IMR-90 (cell line): ENCODE measurements at regions not wholly inside any gene's neighbourhood (a gene's known extent, or its start where the extent isn't known, plus 50 kb on each side); places are given as distances from the start of the nearest gene placed in this dataset.

Experiments
- ATAC-seq: fragments of 200-7000 bp; cut with Tn5 transposase; 2 replicates; pipeline ENCODE4 v1.9.1; 2020; ENCODE audit warnings: low read depth, mild to moderate bottlenecking, moderate library complexity
- BruUV-seq: library from RNA; stranded (reverse); fragments of 400-500 nt; replicated peaks from 2 replicates; lab custom pipeline; 2021; lab: Mats Ljungman, UMichigan
- CTCF ChIA-PET: fragments of 300-600 bp; formaldehyde crosslinking; extraction: SDS; loops from one replicate; lab custom pipeline; 2021; ENCODE audit warnings: antibody characterized with exemption; lab: Yijun Ruan, JAX
- POLR2A ChIA-PET: fragments of 300-600 bp; sonication (Branson Sonifier 250); formaldehyde crosslinking; loops from one replicate; lab custom pipeline; 2022; ENCODE audit warnings: antibody characterized with exemption; ENCODE audit not compliant: unreplicated experiment; lab: Charles Lee
- DNase-seq: peaks from one replicate; pipeline ENCODE4 v3.0.0; 2013
- H2AFZ ChIP-seq: replicated peaks from 2 replicates; pipeline ENCODE3; 2013; ENCODE audit warnings: low read length, mild to moderate bottlenecking; ENCODE audit not compliant: poor library complexity
- H2AK5ac ChIP-seq: 2 replicates; pipeline ENCODE4 v1.6.1; 2013; ENCODE audit warnings: low read depth, low read length, inconsistent platforms
- H2AK9ac ChIP-seq: replicated peaks from 2 replicates; pipeline ENCODE3; 2013; ENCODE audit warnings: mild to moderate bottlenecking, low read depth, low read length, moderate library complexity; ENCODE audit not compliant: poor library complexity
- H2BK120ac ChIP-seq: 2 replicates; pipeline ENCODE4 v1.6.1; 2013; ENCODE audit warnings: low read depth, low read length, inconsistent platforms
- H2BK15ac ChIP-seq: 3 replicates; pipeline ENCODE4 v1.6.1; 2013; ENCODE audit warnings: low read depth, low read length, inconsistent platforms
- H2BK20ac ChIP-seq: 2 replicates; pipeline ENCODE4 v1.6.1; 2013; ENCODE audit warnings: low read depth, mild to moderate bottlenecking, inconsistent platforms, low read length, moderate library complexity
- H2BK5ac ChIP-seq: 2 replicates; pipeline ENCODE4 v1.6.1; 2013; ENCODE audit warnings: mild to moderate bottlenecking, low read depth, low read length, inconsistent platforms; ENCODE audit not compliant: poor library complexity, severe bottlenecking
- H3K14ac ChIP-seq: replicated peaks from 2 replicates; pipeline ENCODE4 v1.6.1; 2013; ENCODE audit warnings: low read depth, low read length, inconsistent platforms
- H3K18ac ChIP-seq: 2 replicates; pipeline ENCODE4 v1.6.1; 2013; ENCODE audit warnings: low read depth, low read length, control low read depth
- H3K23ac ChIP-seq: 2 replicates; pipeline ENCODE4 v1.6.1; 2013; ENCODE audit warnings: low read depth, low read length, inconsistent platforms
- H3K27ac ChIP-seq: 2 replicates; pipeline ENCODE4 v1.5.1; 2013; ENCODE audit warnings: mild to moderate bottlenecking, control low read depth, low read length; ENCODE audit not compliant: insufficient read depth
- H3K27me3 ChIP-seq: 2 replicates; pipeline ENCODE4 v1.6.1; 2013; ENCODE audit warnings: low read length; ENCODE audit not compliant: control insufficient read depth, insufficient read depth
- H3K36me3 ChIP-seq: 2 replicates; pipeline ENCODE4 v1.6.1; 2013; ENCODE audit warnings: low read length, mixed read lengths; ENCODE audit not compliant: control insufficient read depth, insufficient read depth
- H3K4ac ChIP-seq: 2 replicates; pipeline ENCODE4 v1.6.1; 2013; ENCODE audit warnings: low read depth, low read length, inconsistent platforms
- H3K4me1 ChIP-seq: 2 replicates; pipeline ENCODE4 v1.6.1; 2013; ENCODE audit warnings: low read length, mixed read lengths; ENCODE audit not compliant: control insufficient read depth, insufficient read depth
- H3K4me2 ChIP-seq: 2 replicates; pipeline ENCODE4 v1.6.1; 2013; ENCODE audit warnings: low read depth, mild to moderate bottlenecking, control low read depth, low read length, moderate library complexity
- H3K4me3 ChIP-seq: 2 replicates; pipeline ENCODE4 v1.5.1; 2013; ENCODE audit warnings: low read depth, mild to moderate bottlenecking, control low read depth, low read length, moderate library complexity; ENCODE audit not compliant: insufficient read depth
- H3K56ac ChIP-seq: 2 replicates; pipeline ENCODE4 v1.6.1; 2013; ENCODE audit warnings: low read length, inconsistent platforms; ENCODE audit not compliant: insufficient read depth; ENCODE audit errors: extremely low read depth
- H3K79me1 ChIP-seq, 2 experiments: 2 replicates each; pipeline ENCODE4 v1.6.1; 2013; ENCODE audit warnings: low read length in 2 of 2, inconsistent platforms in 1 of 2, low read depth in 1 of 2
- H3K9ac ChIP-seq: 2 replicates; pipeline ENCODE4 v1.6.1; 2013; ENCODE audit warnings: low read depth, low read length, control low read depth
- H3K9me1 ChIP-seq: 2 replicates; pipeline ENCODE4 v1.6.1; 2013; ENCODE audit warnings: low read length, inconsistent platforms; ENCODE audit not compliant: insufficient read depth
- H3K9me3 ChIP-seq: 2 replicates; pipeline ENCODE4 v1.6.1; 2013; ENCODE audit warnings: low read length; ENCODE audit not compliant: control insufficient read depth, insufficient read depth
- H4K20me1 ChIP-seq: 2 replicates; pipeline ENCODE4 v1.6.1; 2013; ENCODE audit warnings: low read length, inconsistent platforms; ENCODE audit not compliant: insufficient read depth
- H4K5ac ChIP-seq: 2 replicates; pipeline ENCODE4 v1.6.1; 2013; ENCODE audit warnings: mild to moderate bottlenecking, low read depth, low read length, control low read depth
- H4K8ac ChIP-seq, 2 experiments: 2 replicates each; pipeline ENCODE4 v1.6.1; 2013; ENCODE audit warnings: low read depth in 2 of 2, low read length in 2 of 2, control low read depth in 1 of 2, inconsistent platforms in 1 of 2
- H4K91ac ChIP-seq: 2 replicates; pipeline ENCODE4 v1.6.1; 2013; ENCODE audit warnings: low read depth, low read length, inconsistent platforms; ENCODE audit not compliant: insufficient read depth
- BHLHE40 ChIP-seq: fragments of 150-350 bp; IDR thresholded peaks from 2 replicates; pipeline ENCODE4 v1.6.1; 2016; ENCODE audit warnings: mild to moderate bottlenecking, low read depth, low read length
- CEBPB ChIP-seq: IDR thresholded peaks from 2 replicates; pipeline ENCODE4 v1.6.1; 2012; ENCODE audit warnings: low read depth, low read length, improper control_type of control experiment
- CHD1 ChIP-seq: IDR thresholded peaks from 2 replicates; pipeline ENCODE4 v1.6.1; 2012; ENCODE audit warnings: low read depth, low read length, improper control_type of control experiment
- FOS ChIP-seq: fragments of 150-350 bp; IDR thresholded peaks from 2 replicates; pipeline ENCODE4 v1.6.1; 2016; ENCODE audit warnings: low read depth, low read length
- MAZ ChIP-seq: IDR thresholded peaks from 2 replicates; pipeline ENCODE4 v1.6.1; 2012; ENCODE audit warnings: low read depth, mild to moderate bottlenecking, low read length, improper control_type of control experiment, moderate library complexity, borderline replicate concordance
- MXI1 ChIP-seq: IDR thresholded peaks from 2 replicates; pipeline ENCODE4 v1.6.1; 2012; ENCODE audit warnings: low read depth, mild to moderate bottlenecking, low read length, moderate library complexity, borderline replicate concordance
- NFE2L2 ChIP-seq: fragments of 150-350 bp; IDR thresholded peaks from 2 replicates; pipeline ENCODE4 v1.6.1; 2016; ENCODE audit warnings: low read depth, mild to moderate bottlenecking, low read length
- POLR2A ChIP-seq: IDR thresholded peaks from 2 replicates; pipeline ENCODE4 v1.6.1; 2012; ENCODE audit warnings: mild to moderate bottlenecking, low read depth, low read length
- RAD21 ChIP-seq: IDR thresholded peaks from 2 replicates; pipeline ENCODE4 v1.6.1; 2012; ENCODE audit warnings: low read length, improper control_type of control experiment
- RCOR1 ChIP-seq: IDR thresholded peaks from 2 replicates; pipeline ENCODE4 v1.6.1; 2012; ENCODE audit warnings: mild to moderate bottlenecking, low read length, improper control_type of control experiment; ENCODE audit not compliant: insufficient replicate concordance
- RFX5 ChIP-seq: IDR thresholded peaks from 2 replicates; pipeline ENCODE4 v1.8.0; 2012; ENCODE audit warnings: low read depth, mild to moderate bottlenecking, low read length, moderate library complexity
- SMC3 ChIP-seq: fragments of 150-350 bp; IDR thresholded peaks from 2 replicates; pipeline ENCODE4 v1.6.1; 2016; ENCODE audit warnings: low read depth, mild to moderate bottlenecking, antibody characterized with exemption, low read length, moderate library complexity
- WGBS, 2 experiments: methylation state at CpG; one replicate each; pipeline versions ENCODE4 v1.1.5 to v1.1.7; 2013; ENCODE audit warnings: missing lambda C conversion rate in 2 of 2; ENCODE audit not compliant: insufficient read length in 1 of 2; ENCODE audit errors: extremely low coverage in 2 of 2; 5-methylcytosine and 5-hydroxymethylcytosine counted together
- dilution Hi-C: fragments of 300-500 bp; cut with HindIII; formaldehyde crosslinking; loops from one replicate; pipeline ENCODE4 v1.14.3; 2018; ENCODE audit warnings: low sequenced_read_pairs; ENCODE audit not compliant: unreplicated experiment
- in situ Hi-C: fragments of 300-500 bp; cut with MboI; formaldehyde crosslinking; loops from 3 replicates; pipeline ENCODE4 v1.14.3; 2019; ENCODE audit warnings: low sequenced_read_pairs, inconsistent platforms, mixed read lengths
- intact Hi-C: fragments of 100-400 bp; cut with micrococcal nuclease; formaldehyde crosslinking; loops from 2 replicates; pipeline ENCODE4 v1.10.0; 2022
- TF ChIP-seq, protein P1 (sequence below): fragments of 150-350 bp; IDR thresholded peaks from 2 replicates; pipeline ENCODE4 v1.6.1; 2016; ENCODE audit warnings: low read depth, mild to moderate bottlenecking, low read length, moderate library complexity, borderline replicate concordance
- TF ChIP-seq, protein P2 (sequence below): conservative IDR thresholded peaks from 2 replicates; pipeline ENCODE4 v1.5.1; 2012; ENCODE audit warnings: mild to moderate bottlenecking, low read depth, low read length, improper control_type of control experiment
- TF ChIP-seq, protein P3 (sequence below): fragments of 150-350 bp; IDR thresholded peaks from 2 replicates; pipeline ENCODE4 v1.6.1; 2017; ENCODE audit warnings: mild to moderate bottlenecking, antibody characterized with exemption, low read length, low read depth

DNA sequence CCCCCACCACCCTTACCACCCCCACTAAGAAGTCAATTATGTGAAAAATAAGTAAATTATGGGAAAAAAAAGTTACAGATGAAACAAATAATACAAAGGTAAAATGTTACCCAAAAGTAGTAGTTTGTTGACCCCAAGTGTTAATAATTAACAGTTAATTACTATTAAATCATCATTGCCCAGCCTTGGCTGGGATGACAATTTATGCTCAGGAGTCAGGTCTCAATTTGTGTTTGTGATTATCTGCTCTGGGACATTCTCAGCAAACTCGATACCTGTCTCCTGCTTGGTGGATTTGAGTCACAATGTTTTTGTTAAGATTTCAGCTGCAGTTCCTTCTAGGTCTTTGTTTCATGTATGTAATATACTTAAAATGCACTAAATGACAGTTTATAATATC is 172.3 kb upstream of the IRX3 start:
- H3K4me1 ChIP-seq = no peaks in the 10 kb centered on the region
- H3K9me1 ChIP-seq = no peaks in the 10 kb centered on the region
- TF ChIP-seq BHLHE40 = no peak
- TF ChIP-seq, protein P1, sequence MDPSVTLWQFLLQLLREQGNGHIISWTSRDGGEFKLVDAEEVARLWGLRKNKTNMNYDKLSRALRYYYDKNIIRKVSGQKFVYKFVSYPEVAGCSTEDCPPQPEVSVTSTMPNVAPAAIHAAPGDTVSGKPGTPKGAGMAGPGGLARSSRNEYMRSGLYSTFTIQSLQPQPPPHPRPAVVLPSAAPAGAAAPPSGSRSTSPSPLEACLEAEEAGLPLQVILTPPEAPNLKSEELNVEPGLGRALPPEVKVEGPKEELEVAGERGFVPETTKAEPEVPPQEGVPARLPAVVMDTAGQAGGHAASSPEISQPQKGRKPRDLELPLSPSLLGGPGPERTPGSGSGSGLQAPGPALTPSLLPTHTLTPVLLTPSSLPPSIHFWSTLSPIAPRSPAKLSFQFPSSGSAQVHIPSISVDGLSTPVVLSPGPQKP = no peak
- no peak for TF ChIP-seq RCOR1
- no peak for TF ChIP-seq CEBPB
- TF ChIP-seq, protein P2, sequence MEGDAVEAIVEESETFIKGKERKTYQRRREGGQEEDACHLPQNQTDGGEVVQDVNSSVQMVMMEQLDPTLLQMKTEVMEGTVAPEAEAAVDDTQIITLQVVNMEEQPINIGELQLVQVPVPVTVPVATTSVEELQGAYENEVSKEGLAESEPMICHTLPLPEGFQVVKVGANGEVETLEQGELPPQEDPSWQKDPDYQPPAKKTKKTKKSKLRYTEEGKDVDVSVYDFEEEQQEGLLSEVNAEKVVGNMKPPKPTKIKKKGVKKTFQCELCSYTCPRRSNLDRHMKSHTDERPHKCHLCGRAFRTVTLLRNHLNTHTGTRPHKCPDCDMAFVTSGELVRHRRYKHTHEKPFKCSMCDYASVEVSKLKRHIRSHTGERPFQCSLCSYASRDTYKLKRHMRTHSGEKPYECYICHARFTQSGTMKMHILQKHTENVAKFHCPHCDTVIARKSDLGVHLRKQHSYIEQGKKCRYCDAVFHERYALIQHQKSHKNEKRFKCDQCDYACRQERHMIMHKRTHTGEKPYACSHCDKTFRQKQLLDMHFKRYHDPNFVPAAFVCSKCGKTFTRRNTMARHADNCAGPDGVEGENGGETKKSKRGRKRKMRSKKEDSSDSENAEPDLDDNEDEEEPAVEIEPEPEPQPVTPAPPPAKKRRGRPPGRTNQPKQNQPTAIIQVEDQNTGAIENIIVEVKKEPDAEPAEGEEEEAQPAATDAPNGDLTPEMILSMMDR = no peak
- TF ChIP-seq RFX5 = no peak
- TF ChIP-seq FOS = no peak
- TF ChIP-seq, protein P3, sequence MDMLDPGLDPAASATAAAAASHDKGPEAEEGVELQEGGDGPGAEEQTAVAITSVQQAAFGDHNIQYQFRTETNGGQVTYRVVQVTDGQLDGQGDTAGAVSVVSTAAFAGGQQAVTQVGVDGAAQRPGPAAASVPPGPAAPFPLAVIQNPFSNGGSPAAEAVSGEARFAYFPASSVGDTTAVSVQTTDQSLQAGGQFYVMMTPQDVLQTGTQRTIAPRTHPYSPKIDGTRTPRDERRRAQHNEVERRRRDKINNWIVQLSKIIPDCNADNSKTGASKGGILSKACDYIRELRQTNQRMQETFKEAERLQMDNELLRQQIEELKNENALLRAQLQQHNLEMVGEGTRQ = no peak
- TF ChIP-seq SMC3 = no peak
- no peak for TF ChIP-seq MAZ
- TF ChIP-seq NFE2L2 = no peak
- no peak for TF ChIP-seq CHD1
- TF ChIP-seq MXI1 = no peak
- no peak for TF ChIP-seq POLR2A
- no peak for TF ChIP-seq RAD21
- H2AK5ac ChIP-seq = no peak overlapping the region
- no peak for ATAC-seq
- intact Hi-C loops = no loop called here
- H3K18ac ChIP-seq = no peak overlapping the region
- no peak for DNase-seq
- CTCF ChIA-PET = no interaction called here
- H4K91ac ChIP-seq = no peak overlapping the region
- H3K4me3 ChIP-seq = no peak overlapping the region
- in situ Hi-C loops = no loop called here
- no peak overlapping the region for H2AK9ac ChIP-seq
- H2BK15ac ChIP-seq = no peak overlapping the region
- no peak overlapping the region for H4K5ac ChIP-seq
- no peak overlapping the region for H3K56ac ChIP-seq
- no peaks in the 10 kb centered on the region for H3K9me3 ChIP-seq
- no peak overlapping the region for H2BK20ac ChIP-seq
- no peaks in the 10 kb centered on the region for H3K27me3 ChIP-seq
- H2BK120ac ChIP-seq = no peak overlapping the region
- no peak overlapping the region for H3K27ac ChIP-seq
- dilution Hi-C loops = no loop called here
- no peak overlapping the region for H4K8ac ChIP-seq
- H3K4ac ChIP-seq = no peak overlapping the region
- no peaks in the 10 kb centered on the region for H4K20me1 ChIP-seq
- H2AFZ ChIP-seq = no peak overlapping the region
- no peak overlapping the region for H3K23ac ChIP-seq
- POLR2A ChIA-PET = no interaction called here
- no peak overlapping the region for H3K4me2 ChIP-seq
- BruUV-seq = no TSS peak
- H3K9ac ChIP-seq = no peak overlapping the region
- H3K79me1 ChIP-seq = no peaks in the 10 kb centered on the region
- no peaks in the 10 kb centered on the region for H3K36me3 ChIP-seq
- H2BK5ac ChIP-seq = no peak overlapping the region
- WGBS, 2 experiments = no CpG with 5 or more reads among the region's 1 CpG
- H3K14ac ChIP-seq = no peak overlapping the region
